ENCODE measurements at regions not wholly inside any gene's neighbourhood (a gene's known extent, or its start where the extent isn't known, plus 50 kb on each side); places are given as distances from the start of the nearest gene placed in this dataset.

DNA sequence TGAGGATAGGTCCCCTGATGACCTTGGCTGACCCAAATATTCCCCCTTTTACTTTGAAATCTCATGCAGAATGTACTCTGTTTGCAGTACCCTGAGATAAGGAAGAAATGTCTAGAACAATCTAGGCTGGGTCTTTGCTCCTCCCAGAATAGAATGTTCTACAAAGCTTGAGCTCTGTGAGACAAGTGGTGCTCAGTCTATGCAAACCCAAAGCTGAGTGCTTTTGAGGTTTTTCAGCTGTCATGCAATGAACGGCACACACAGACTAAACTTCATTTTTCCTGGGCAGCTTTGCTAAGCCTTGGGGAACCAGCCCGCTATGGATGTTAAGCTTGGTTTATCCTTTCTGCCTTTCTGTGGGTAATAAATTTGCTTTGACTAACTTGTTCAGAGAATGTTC lies 513.6 kb downstream of the FAT4 start:
- TF ChIP-seq, protein P1, sequence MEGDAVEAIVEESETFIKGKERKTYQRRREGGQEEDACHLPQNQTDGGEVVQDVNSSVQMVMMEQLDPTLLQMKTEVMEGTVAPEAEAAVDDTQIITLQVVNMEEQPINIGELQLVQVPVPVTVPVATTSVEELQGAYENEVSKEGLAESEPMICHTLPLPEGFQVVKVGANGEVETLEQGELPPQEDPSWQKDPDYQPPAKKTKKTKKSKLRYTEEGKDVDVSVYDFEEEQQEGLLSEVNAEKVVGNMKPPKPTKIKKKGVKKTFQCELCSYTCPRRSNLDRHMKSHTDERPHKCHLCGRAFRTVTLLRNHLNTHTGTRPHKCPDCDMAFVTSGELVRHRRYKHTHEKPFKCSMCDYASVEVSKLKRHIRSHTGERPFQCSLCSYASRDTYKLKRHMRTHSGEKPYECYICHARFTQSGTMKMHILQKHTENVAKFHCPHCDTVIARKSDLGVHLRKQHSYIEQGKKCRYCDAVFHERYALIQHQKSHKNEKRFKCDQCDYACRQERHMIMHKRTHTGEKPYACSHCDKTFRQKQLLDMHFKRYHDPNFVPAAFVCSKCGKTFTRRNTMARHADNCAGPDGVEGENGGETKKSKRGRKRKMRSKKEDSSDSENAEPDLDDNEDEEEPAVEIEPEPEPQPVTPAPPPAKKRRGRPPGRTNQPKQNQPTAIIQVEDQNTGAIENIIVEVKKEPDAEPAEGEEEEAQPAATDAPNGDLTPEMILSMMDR (IDR thresholded peaks at IDR 0.05; ENCODE audit: insufficient read depth, low read depth, low read length), result no peak
- TF ChIP-seq EZH2 (IDR thresholded peaks at IDR 0.05; ENCODE audit: insufficient read depth, low read length), result no peak
